Osteocyte (in vitro differentiated cells): ENCODE measurements at regions not wholly inside any gene's neighbourhood (a gene's known extent, or its start where the extent isn't known, plus 50 kb on each side); places are given as distances from the start of the nearest gene placed in this dataset.

ENCODE experiments used
- DNase-seq: peaks from one replicate; pipeline ENCODE4 v3.0.0; 2021; ENCODE audit warnings: mixed read lengths; ENCODE audit not compliant: unreplicated experiment; ENCODE audit errors: extremely low spot score
- H3K27ac Mint-ChIP-seq: one replicate; pipeline ENCODE4 v1.8.0; 2021; ENCODE audit warnings: mild to moderate bottlenecking, mixed read lengths; ENCODE audit not compliant: unreplicated experiment
- H3K27me3 Mint-ChIP-seq: one replicate; pipeline ENCODE4 v1.8.0; 2021; ENCODE audit warnings: mixed read lengths; ENCODE audit not compliant: unreplicated experiment
- H3K36me3 Mint-ChIP-seq: one replicate; pipeline ENCODE4 v1.8.0; 2021; ENCODE audit warnings: mixed read lengths; ENCODE audit not compliant: unreplicated experiment
- H3K4me1 Mint-ChIP-seq: one replicate; pipeline ENCODE4 v1.8.0; 2021; ENCODE audit warnings: mixed read lengths; ENCODE audit not compliant: unreplicated experiment
- H3K4me3 Mint-ChIP-seq: one replicate; pipeline ENCODE4 v1.8.0; 2021; ENCODE audit warnings: mild to moderate bottlenecking, moderate library complexity, mixed read lengths; ENCODE audit not compliant: unreplicated experiment
- H3K9me3 Mint-ChIP-seq: one replicate; pipeline ENCODE4 v1.8.0; 2021; ENCODE audit warnings: mixed read lengths; ENCODE audit not compliant: unreplicated experiment
- CTCF ChIP-seq: fragments of 200-600 bp; sonication (generic); IDR thresholded peaks from 2 replicates; pipeline ENCODE4 v1.5.0; 2021; ENCODE audit warnings: antibody characterized with exemption, mild to moderate bottlenecking, moderate library complexity

GRCh38 chrX:134181275-134181660 is 55.7 kb upstream of the CCDC160 start:
- TF ChIP-seq CTCF, result no peak
- Mint-ChIP-seq H3K36me3 (no peaks in the 10 kb centered on the region), H3K27ac (no peak overlapping the region), H3K27me3 (peaks cover 55% of the 10 kb centered on the region), H3K9me3 (no peaks in the 10 kb centered on the region), H3K4me3 (no peak overlapping the region), H3K4me1 (no peaks in the 10 kb centered on the region)
- no peak for DNase-seq

GRCh38 chrX:134183665-134184064 is 53.3 kb upstream of the CCDC160 start:
- no peaks in the 10 kb centered on the region for H3K9me3 Mint-ChIP-seq
- H3K4me1 Mint-ChIP-seq, result peaks cover 6% of the 10 kb centered on the region
- TF ChIP-seq CTCF, result no peak
- peaks cover 49% of the 10 kb centered on the region for H3K27me3 Mint-ChIP-seq
- no peaks in the 10 kb centered on the region for H3K36me3 Mint-ChIP-seq
- H3K27ac Mint-ChIP-seq, result no peak overlapping the region
- H3K4me3 Mint-ChIP-seq, result no peak overlapping the region
- DNase-seq, result no peak

GRCh38 chrX:134184936-134185335 is 52.0 kb upstream of the CCDC160 start:
- no peak overlapping the region for H3K4me3 Mint-ChIP-seq
- peaks cover 6% of the 10 kb centered on the region for H3K4me1 Mint-ChIP-seq
- TF ChIP-seq CTCF, result no peak
- no peaks in the 10 kb centered on the region for H3K9me3 Mint-ChIP-seq
- no peak overlapping the region for H3K27ac Mint-ChIP-seq
- no peaks in the 10 kb centered on the region for H3K36me3 Mint-ChIP-seq
- DNase-seq, result no peak
- H3K27me3 Mint-ChIP-seq, result peaks cover 44% of the 10 kb centered on the region

GRCh38 chrX:134186362-134187121 is 50.4 kb upstream of the CCDC160 start:
- Mint-ChIP-seq H3K27ac (no peak overlapping the region), H3K9me3 (no peaks in the 10 kb centered on the region), H3K36me3 (no peaks in the 10 kb centered on the region), H3K4me1 (peaks cover 6% of the 10 kb centered on the region), H3K27me3 (peaks cover 38% of the 10 kb centered on the region), H3K4me3 (no peak overlapping the region)
- no peak for TF ChIP-seq CTCF
- no peak for DNase-seq
